LoVo (cell line): ENCODE measurements at regions not wholly inside any gene's neighbourhood (a gene's known extent, or its start where the extent isn't known, plus 50 kb on each side); places are given as distances from the start of the nearest gene placed in this dataset.

Experiments used
- DNase-seq: peaks from one replicate; pipeline ENCODE4 v3.0.0-alpha.2; 2016; ENCODE audit warnings: low spot score

DNA sequence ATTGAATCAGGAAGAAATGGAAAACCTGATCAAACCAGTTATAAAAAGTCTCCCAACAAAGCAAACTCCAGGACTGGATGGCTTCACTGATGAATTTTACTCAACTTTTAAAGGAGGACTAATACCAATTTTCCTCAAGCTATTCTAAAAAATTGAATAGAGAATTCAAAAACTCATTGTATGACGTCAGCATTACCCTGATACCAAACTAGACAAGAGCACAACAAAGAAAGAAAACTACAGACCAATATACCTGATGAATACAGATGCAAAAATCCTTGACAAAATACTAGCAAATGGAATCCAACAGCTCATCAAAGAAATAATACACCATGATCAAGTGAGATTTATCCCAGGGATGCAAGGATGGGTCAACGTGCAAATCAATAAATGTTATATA, 172.9 kb downstream of the FNDC1 start:
- DNase-seq: no peak

DNA sequence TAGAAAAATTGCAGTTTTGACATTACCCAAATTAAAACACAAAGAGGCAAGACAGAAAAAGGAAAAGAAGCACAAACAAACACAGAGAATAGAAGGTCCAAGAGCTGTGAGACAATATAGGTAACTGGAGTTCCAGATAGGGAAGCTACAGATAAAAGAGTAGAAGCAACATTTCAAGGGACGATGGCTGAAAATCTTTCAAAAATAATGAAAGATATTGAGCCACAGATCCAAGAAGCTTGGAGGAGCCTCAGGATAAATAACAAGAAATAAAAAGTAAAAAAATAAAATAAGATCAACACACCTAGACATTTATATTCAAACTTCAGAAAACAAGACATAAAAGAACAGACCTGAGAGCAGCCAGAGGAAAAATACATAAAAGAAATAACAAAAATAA, 164.9 kb downstream of the FNDC1 start:
- no peak for DNase-seq

GRCh38 chr6:159331451-159331850, 162.3 kb downstream of the FNDC1 start:
- DNase-seq: no peak

DNA sequence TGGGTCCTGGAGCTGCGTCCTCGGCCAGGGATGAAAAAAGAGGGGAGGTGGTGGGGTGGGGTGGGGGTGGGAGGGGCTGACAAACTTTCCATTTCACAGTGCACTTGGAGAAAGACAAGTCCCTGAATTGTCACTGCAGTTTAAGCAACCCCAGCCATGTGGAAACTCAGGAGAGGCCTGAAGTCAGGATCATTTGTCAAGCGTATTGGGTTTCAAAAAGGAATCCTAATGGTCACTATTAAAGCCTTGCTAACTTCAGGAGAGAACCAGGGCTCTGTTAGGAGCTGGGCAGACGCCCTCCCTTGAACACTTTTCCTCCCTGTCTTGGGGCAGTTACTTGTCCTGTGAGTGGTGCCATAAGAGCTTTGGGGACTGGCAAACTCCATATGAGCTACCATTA, 159.9 kb downstream of the FNDC1 start:
- DNase-seq: no peak

GRCh38 chr6:159328052-159328451, 158.9 kb downstream of the FNDC1 start:
- DNase-seq: no peak

- no peak for DNase-seq
Measured at GRCh38 chr6:159325476-159325875, 156.3 kb downstream of the FNDC1 start.

DNA sequence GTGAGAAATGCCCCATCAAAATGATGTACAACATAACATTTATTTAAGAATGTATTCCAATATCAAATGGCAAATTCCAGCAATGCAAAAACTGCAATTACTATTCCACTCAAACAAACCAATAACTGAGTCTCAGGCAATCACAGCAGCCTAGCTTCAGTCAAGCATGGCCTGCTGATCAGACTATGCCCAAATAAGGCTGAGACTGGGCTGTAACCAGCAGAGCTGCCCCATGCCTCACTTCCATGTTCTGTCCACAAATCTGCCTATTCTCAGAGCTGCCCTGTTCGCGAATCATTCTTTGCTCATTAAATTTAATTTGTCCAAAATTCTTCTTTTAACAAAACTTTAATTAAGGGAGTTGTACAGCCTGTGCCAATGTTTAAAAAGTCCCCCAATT, 155.4 kb downstream of the FNDC1 start:
- no peak for DNase-seq
